ENCODE measurements at regions not wholly inside any gene's neighbourhood (a gene's known extent, or its start where the extent isn't known, plus 50 kb on each side); places are given as distances from the start of the nearest gene placed in this dataset.

- DNase-seq (ENCODE audit: low spot score), result no peak
Measured at GRCh38 chr16:87552072-87552718, 50.1 kb upstream of the JPH3 start.

- DNase-seq (ENCODE audit: low spot score), result no peak
Measured at GRCh38 chr16:87551487-87551886, 50.8 kb upstream of the JPH3 start.

GRCh38 chr16:87550495-87550961 lies 51.8 kb upstream of the JPH3 start:
- no peak for DNase-seq (ENCODE audit: low spot score)

GRCh38 chr16:87549627-87550494 lies 52.4 kb upstream of the JPH3 start:
- DNase-seq (ENCODE audit: low spot score), result no peak

GRCh38 chr16:87548046-87548445 lies 54.3 kb upstream of the JPH3 start:
- no peak for DNase-seq (ENCODE audit: low spot score)

GRCh38 chr16:87543436-87544191 lies 50.8 kb upstream of the ZCCHC14 start:
- DNase-seq (ENCODE audit: low spot score), result peak; percentile 60

GRCh38 chr16:87542531-87543102 lies 49.8 kb upstream of the ZCCHC14 start:
- DNase-seq (ENCODE audit: low spot score), result no peak
